SK-N-SH treated with all-trans-retinoic acid at 6 μM for 48 hours (cell line): ENCODE measurements at regions not wholly inside any gene's neighbourhood (a gene's known extent, or its start where the extent isn't known, plus 50 kb on each side); places are given as distances from the start of the nearest gene placed in this dataset.

Source experiments
- ARNTL ChIP-seq: fragments of 450-650 bp; formaldehyde crosslinking; IDR thresholded peaks from 2 replicates; pipeline ENCODE4 v1.5.0; 2020; ENCODE audit warnings: low read depth, mild to moderate bottlenecking, moderate library complexity, borderline replicate concordance
- CSDC2 ChIP-seq: fragments of 250-450 bp; sonication (Bioruptor Pico); IDR thresholded peaks from 2 replicates; pipeline ENCODE4 v1.5.0; 2020; ENCODE audit warnings: mild to moderate bottlenecking, moderate library complexity
- ISL1 ChIP-seq: fragments of 250-450 bp; sonication (Bioruptor Pico); IDR thresholded peaks from 2 replicates; pipeline ENCODE4 v2.1.2; 2022; ENCODE audit warnings: mild to moderate bottlenecking, moderate library complexity
- OSR1 ChIP-seq: fragments of 250-450 bp; sonication (Bioruptor Pico); IDR thresholded peaks from 2 replicates; pipeline ENCODE4 v1.8.0; 2022; ENCODE audit warnings: moderate library complexity, mild to moderate bottlenecking, inconsistent platforms
- POU6F1 ChIP-seq: fragments of 250-450 bp; sonication (Bioruptor Pico); IDR thresholded peaks from 2 replicates; pipeline ENCODE4 v1.8.0; 2021; ENCODE audit warnings: low read depth, mild to moderate bottlenecking, moderate library complexity, borderline replicate concordance
- PPARA ChIP-seq: fragments of 250-450 bp; sonication (Bioruptor Pico); IDR thresholded peaks from 2 replicates; pipeline ENCODE4 v1.5.0; 2020; ENCODE audit warnings: mild to moderate bottlenecking, borderline replicate concordance
- TCF4 ChIP-seq: fragments of 250-450 bp; sonication (Bioruptor Pico); IDR thresholded peaks from 2 replicates; pipeline ENCODE4 v1.8.0; 2021; ENCODE audit warnings: mild to moderate bottlenecking, moderate library complexity, borderline replicate concordance
- ZC3H10 ChIP-seq: fragments of 250-450 bp; sonication (Bioruptor Pico); IDR thresholded peaks from 2 replicates; pipeline ENCODE4 v1.5.1; 2021; ENCODE audit warnings: mild to moderate bottlenecking, moderate library complexity
- ZNF70 ChIP-seq: fragments of 450-650 bp; formaldehyde crosslinking; IDR thresholded peaks from 2 replicates; pipeline ENCODE4 v1.5.0; 2020; ENCODE audit warnings: mild to moderate bottlenecking, moderate library complexity
- TF ChIP-seq, protein P1 (sequence below): fragments of 250-450 bp; sonication (Bioruptor Pico); IDR thresholded peaks from 2 replicates; pipeline ENCODE4 v1.8.0; 2020; ENCODE audit warnings: mild to moderate bottlenecking, moderate library complexity, borderline replicate concordance
- TF ChIP-seq, protein P2 (sequence below): fragments of 250-450 bp; sonication (Bioruptor Pico); IDR thresholded peaks from 2 replicates; pipeline ENCODE4 v1.5.1; 2021; ENCODE audit warnings: mild to moderate bottlenecking, moderate library complexity

- TF ChIP-seq TCF4 (CRISPR knock-in tag) (no peak), CSDC2 (CRISPR knock-in tag) (no peak), ZC3H10 (CRISPR knock-in tag) (no peak), ISL1 (CRISPR knock-in tag) (no peak), ARNTL (CRISPR knock-in tag) (no peak), PPARA (CRISPR knock-in tag) (no peak), POU6F1 (no peak), ZNF70 (no peak), OSR1 (CRISPR knock-in tag) (no peak)
- TF ChIP-seq, protein P1, sequence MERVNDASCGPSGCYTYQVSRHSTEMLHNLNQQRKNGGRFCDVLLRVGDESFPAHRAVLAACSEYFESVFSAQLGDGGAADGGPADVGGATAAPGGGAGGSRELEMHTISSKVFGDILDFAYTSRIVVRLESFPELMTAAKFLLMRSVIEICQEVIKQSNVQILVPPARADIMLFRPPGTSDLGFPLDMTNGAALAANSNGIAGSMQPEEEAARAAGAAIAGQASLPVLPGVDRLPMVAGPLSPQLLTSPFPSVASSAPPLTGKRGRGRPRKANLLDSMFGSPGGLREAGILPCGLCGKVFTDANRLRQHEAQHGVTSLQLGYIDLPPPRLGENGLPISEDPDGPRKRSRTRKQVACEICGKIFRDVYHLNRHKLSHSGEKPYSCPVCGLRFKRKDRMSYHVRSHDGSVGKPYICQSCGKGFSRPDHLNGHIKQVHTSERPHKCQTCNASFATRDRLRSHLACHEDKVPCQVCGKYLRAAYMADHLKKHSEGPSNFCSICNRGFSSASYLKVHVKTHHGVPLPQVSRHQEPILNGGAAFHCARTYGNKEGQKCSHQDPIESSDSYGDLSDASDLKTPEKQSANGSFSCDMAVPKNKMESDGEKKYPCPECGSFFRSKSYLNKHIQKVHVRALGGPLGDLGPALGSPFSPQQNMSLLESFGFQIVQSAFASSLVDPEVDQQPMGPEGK (CRISPR knock-in tag) = no peak
- TF ChIP-seq, protein P2, sequence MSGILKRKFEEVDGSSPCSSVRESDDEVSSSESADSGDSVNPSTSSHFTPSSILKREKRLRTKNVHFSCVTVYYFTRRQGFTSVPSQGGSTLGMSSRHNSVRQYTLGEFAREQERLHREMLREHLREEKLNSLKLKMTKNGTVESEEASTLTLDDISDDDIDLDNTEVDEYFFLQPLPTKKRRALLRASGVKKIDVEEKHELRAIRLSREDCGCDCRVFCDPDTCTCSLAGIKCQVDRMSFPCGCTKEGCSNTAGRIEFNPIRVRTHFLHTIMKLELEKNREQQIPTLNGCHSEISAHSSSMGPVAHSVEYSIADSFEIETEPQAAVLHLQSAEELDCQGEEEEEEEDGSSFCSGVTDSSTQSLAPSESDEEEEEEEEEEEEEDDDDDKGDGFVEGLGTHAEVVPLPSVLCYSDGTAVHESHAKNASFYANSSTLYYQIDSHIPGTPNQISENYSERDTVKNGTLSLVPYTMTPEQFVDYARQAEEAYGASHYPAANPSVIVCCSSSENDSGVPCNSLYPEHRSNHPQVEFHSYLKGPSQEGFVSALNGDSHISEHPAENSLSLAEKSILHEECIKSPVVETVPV = no peak
These were observed 199.5 kb upstream of the HS3ST1 start for GRCh38 chr4:11628093-11628725.
